B cell (primary cell): ENCODE measurements at regions not wholly inside any gene's neighbourhood (a gene's known extent, or its start where the extent isn't known, plus 50 kb on each side); places are given as distances from the start of the nearest gene placed in this dataset.

Experiments
- EZH2 ChIP-seq: IDR thresholded peaks from 2 replicates; pipeline ENCODE4 v1.6.1; 2012; ENCODE audit warnings: borderline replicate concordance, low read depth, mild to moderate bottlenecking, moderate library complexity, low read length; ENCODE audit not compliant: insufficient read depth, poor library complexity, severe bottlenecking
- TF ChIP-seq, protein P1 (sequence below): fragments of 200-600 bp; IDR thresholded peaks from one replicate; pipeline ENCODE4 v1.8.0; 2022; ENCODE audit warnings: antibody characterized with exemption, mild to moderate bottlenecking

- TF ChIP-seq, protein P1, sequence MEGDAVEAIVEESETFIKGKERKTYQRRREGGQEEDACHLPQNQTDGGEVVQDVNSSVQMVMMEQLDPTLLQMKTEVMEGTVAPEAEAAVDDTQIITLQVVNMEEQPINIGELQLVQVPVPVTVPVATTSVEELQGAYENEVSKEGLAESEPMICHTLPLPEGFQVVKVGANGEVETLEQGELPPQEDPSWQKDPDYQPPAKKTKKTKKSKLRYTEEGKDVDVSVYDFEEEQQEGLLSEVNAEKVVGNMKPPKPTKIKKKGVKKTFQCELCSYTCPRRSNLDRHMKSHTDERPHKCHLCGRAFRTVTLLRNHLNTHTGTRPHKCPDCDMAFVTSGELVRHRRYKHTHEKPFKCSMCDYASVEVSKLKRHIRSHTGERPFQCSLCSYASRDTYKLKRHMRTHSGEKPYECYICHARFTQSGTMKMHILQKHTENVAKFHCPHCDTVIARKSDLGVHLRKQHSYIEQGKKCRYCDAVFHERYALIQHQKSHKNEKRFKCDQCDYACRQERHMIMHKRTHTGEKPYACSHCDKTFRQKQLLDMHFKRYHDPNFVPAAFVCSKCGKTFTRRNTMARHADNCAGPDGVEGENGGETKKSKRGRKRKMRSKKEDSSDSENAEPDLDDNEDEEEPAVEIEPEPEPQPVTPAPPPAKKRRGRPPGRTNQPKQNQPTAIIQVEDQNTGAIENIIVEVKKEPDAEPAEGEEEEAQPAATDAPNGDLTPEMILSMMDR, result no peak
- no peak for TF ChIP-seq EZH2
Measured at GRCh38 chr14:82689948-82690347, 1156.3 kb upstream of the SEL1L start.
